Natural killer cell (primary cell): ENCODE measurements at regions not wholly inside any gene's neighbourhood (a gene's known extent, or its start where the extent isn't known, plus 50 kb on each side); places are given as distances from the start of the nearest gene placed in this dataset.

ENCODE experiments used
- ATAC-seq, 3 donors: fragments of 150-1000 bp in 2 of 3; fragments of 200-7000 bp in 1 of 3; cut with Tn5 transposase; 1 replicate in 1 of 3; 2 replicates in 2 of 3; pipeline ENCODE4 v1.10.0; 2021; ENCODE audit warnings: mild to moderate bottlenecking in 2 of 3, moderate library complexity in 2 of 3
- DNase-seq, 2 donors: peaks; one replicate each; pipeline versions ENCODE4 v3.0.0 to v3.0.0-alpha.2; 2013 to 2021; ENCODE audit warnings: mixed read lengths in 1 of 2
- H3K27ac ChIP-seq: one replicate; pipeline ENCODE4 v1.5.1; 2013; ENCODE audit warnings: mild to moderate bottlenecking, low read length
- H3K27me3 ChIP-seq: one replicate; pipeline ENCODE4 v1.6.1; 2013; ENCODE audit warnings: low read length; ENCODE audit not compliant: control insufficient read depth, insufficient read depth
- H3K36me3 ChIP-seq: one replicate; pipeline ENCODE4 v1.6.1; 2013; ENCODE audit warnings: low read length; ENCODE audit not compliant: control insufficient read depth, insufficient read depth
- H3K4me1 ChIP-seq: one replicate; pipeline ENCODE4 v1.6.1; 2013; ENCODE audit warnings: low read length; ENCODE audit not compliant: control insufficient read depth, insufficient read depth
- H3K4me3 ChIP-seq: one replicate; pipeline ENCODE4 v1.5.1; 2013; ENCODE audit warnings: low read length
- H3K9me3 ChIP-seq: one replicate; pipeline ENCODE4 v1.6.1; 2013; ENCODE audit warnings: low read length; ENCODE audit not compliant: control insufficient read depth, insufficient read depth
- H3K27ac Mint-ChIP-seq, 2 donors: one replicate each; pipeline ENCODE4 v1.8.0; 2022; ENCODE audit warnings: mild to moderate bottlenecking in 2 of 2, mixed read lengths in 2 of 2, moderate library complexity in 1 of 2
- H3K27me3 Mint-ChIP-seq, 2 donors: one replicate each; pipeline ENCODE4 v1.8.0; 2022; ENCODE audit warnings: low read depth in 2 of 2, mixed read lengths in 2 of 2
- H3K36me3 Mint-ChIP-seq: one replicate; pipeline ENCODE4 v1.8.0; 2022; ENCODE audit warnings: mixed read lengths
- H3K4me1 Mint-ChIP-seq, 2 donors: one replicate each; pipeline ENCODE4 v1.8.0; 2022; ENCODE audit warnings: mixed read lengths in 2 of 2
- H3K4me3 Mint-ChIP-seq: one replicate; pipeline ENCODE4 v1.8.0; 2022; ENCODE audit warnings: mild to moderate bottlenecking, moderate library complexity, mixed read lengths
- H3K9me3 Mint-ChIP-seq, 2 donors: one replicate each; pipeline ENCODE4 v1.8.0; 2022; ENCODE audit warnings: mixed read lengths in 2 of 2
- CTCF ChIP-seq: fragments of 200-600 bp; IDR thresholded peaks from one replicate; pipeline ENCODE4 v1.8.0; 2022; ENCODE audit warnings: antibody characterized with exemption
- WGBS: methylation state at CpG from one replicate; pipeline ENCODE4 v1.1.7; 2013; ENCODE audit warnings: missing lambda C conversion rate; ENCODE audit not compliant: insufficient coverage; 5-methylcytosine and 5-hydroxymethylcytosine counted together
- intact Hi-C: fragments of 100-400 bp; cut with micrococcal nuclease; formaldehyde crosslinking; loops from one replicate; pipeline ENCODE4 v1.14.2; 2022

DNA sequence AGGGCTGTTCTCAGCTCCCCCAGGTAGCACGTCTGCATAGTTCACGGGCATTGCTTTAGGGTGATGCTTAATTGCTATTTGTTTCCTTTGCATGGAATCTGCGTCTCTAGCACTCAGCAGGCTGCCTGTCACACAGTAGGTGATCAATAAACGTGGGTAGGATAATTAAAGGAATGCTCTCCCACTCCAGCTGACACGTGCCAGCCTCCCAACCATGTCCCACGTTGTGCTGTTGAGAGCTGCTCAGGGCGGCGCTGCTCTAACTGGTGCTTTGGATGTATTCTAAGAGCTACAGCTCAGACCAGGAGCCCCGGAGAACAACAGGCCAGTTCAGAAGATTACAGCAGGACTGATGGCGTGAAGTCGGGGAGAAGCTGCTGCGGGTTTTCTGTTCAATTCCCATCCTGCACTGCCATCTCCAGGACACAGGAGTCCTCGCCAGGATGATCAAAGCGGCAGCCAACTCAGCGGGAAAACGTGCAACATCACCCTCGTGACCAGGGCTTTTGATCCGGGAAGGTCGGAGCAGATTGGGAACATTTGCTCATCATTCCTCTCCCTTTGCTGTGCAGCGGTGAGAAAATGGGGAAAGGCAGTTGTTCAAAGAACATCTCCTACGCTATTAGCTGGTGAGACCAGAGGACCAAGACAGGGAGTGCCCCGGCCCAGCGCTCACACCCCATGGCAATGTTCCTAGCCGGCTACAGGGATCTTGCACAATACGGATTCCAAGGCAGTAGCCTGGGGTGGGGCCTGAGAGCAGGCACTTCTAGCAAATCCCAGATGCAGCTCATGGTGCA, 50.5 kb upstream of the FOXK1 start:
- TF ChIP-seq CTCF: no peak
- no peaks in the 10 kb centered on the region for H3K4me1 Mint-ChIP-seq
- 69% methylated on average over 25 of the region's 25 CpGs for WGBS
- no peak overlapping the region for H3K27ac Mint-ChIP-seq
- ATAC-seq: no peak
- H3K36me3 Mint-ChIP-seq: no peaks in the 10 kb centered on the region
- intact Hi-C loops: no loop called here
- peaks cover 0 to 10% of the 10 kb centered on the region in 2 donors for H3K27me3 Mint-ChIP-seq
- Histone ChIP-seq H3K27ac (no peak overlapping the region), H3K4me3 (no peak overlapping the region), H3K9me3 (no peaks in the 10 kb centered on the region), H3K4me1 (no peaks in the 10 kb centered on the region), H3K27me3 (no peaks in the 10 kb centered on the region), H3K36me3 (no peaks in the 10 kb centered on the region)
- no peak overlapping the region for H3K4me3 Mint-ChIP-seq
- DNase-seq: peak in 1 of 2 donors; percentile 25
- no peaks in the 10 kb centered on the region for H3K9me3 Mint-ChIP-seq
